Panc1 (cell line): ENCODE measurements at regions not wholly inside any gene's neighbourhood (a gene's known extent, or its start where the extent isn't known, plus 50 kb on each side); places are given as distances from the start of the nearest gene placed in this dataset.

ENCODE experiments used
- SIN3A ChIP-seq: IDR thresholded peaks from 2 replicates; pipeline ENCODE4 v1.6.1; 2012; ENCODE audit warnings: low read depth, mild to moderate bottlenecking, low read length, moderate library complexity, borderline replicate concordance; ENCODE audit not compliant: insufficient read depth
- TCF7L2 ChIP-seq: IDR thresholded peaks from 2 replicates; pipeline ENCODE4 v1.6.1; 2011; ENCODE audit warnings: mild to moderate bottlenecking, low read depth, low read length, inconsistent platforms
- TF ChIP-seq, protein P1 (sequence below): fragments of 450-650 bp; IDR thresholded peaks from 2 replicates; pipeline ENCODE4 v1.5.1; 2017; ENCODE audit warnings: mild to moderate bottlenecking

- TF ChIP-seq SIN3A (no peak), TCF7L2 (no peak)
- TF ChIP-seq, protein P1, sequence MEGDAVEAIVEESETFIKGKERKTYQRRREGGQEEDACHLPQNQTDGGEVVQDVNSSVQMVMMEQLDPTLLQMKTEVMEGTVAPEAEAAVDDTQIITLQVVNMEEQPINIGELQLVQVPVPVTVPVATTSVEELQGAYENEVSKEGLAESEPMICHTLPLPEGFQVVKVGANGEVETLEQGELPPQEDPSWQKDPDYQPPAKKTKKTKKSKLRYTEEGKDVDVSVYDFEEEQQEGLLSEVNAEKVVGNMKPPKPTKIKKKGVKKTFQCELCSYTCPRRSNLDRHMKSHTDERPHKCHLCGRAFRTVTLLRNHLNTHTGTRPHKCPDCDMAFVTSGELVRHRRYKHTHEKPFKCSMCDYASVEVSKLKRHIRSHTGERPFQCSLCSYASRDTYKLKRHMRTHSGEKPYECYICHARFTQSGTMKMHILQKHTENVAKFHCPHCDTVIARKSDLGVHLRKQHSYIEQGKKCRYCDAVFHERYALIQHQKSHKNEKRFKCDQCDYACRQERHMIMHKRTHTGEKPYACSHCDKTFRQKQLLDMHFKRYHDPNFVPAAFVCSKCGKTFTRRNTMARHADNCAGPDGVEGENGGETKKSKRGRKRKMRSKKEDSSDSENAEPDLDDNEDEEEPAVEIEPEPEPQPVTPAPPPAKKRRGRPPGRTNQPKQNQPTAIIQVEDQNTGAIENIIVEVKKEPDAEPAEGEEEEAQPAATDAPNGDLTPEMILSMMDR, result no peak
Measured at GRCh38 chr11:33620423-33621171, 80.0 kb downstream of the C11orf91 start.
